ENCODE measurements at regions not wholly inside any gene's neighbourhood (a gene's known extent, or its start where the extent isn't known, plus 50 kb on each side); places are given as distances from the start of the nearest gene placed in this dataset.

DNA sequence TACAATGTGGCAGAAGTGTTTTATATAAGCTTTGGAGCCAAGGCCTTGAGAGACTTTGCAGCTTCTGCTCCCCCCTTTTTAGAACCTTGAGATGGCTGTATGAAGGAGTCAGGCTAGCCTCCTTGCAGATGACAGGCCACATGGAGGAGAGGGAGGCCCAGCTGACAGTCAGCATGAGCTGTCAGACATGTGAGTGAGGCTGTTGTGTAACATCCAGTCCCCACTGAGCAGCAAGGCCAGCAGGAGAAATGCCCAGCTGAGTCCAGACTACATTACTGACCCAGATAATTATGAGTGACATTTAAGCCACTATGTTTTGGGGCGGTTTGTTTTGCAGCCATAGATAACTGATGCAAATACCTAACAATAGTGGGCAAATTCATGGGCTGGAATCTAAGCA lies 515.3 kb upstream of the ARX start:
- no peaks in the 10 kb centered on the region for H3K27me3 Mint-ChIP-seq
- ChIA-PET POLR2A (no interaction called here), CTCF (no interaction called here)
- H3K9me3 Mint-ChIP-seq, result peaks cover 0 to 6% (median 0%) of the 10 kb centered on the region in 11 donors
- Histone ChIP-seq H3K4me1 (ENCODE audit: control insufficient read depth in 2 of 2, insufficient read depth in 2 of 2, low read length in 2 of 2) (no peaks in the 10 kb centered on the region), H3K27me3 (ENCODE audit: control insufficient read depth in 2 of 2, insufficient read depth in 2 of 2, low read length in 2 of 2) (no peaks in the 10 kb centered on the region), H3K4me3 (ENCODE audit: low read length) (no peak overlapping the region), H3K36me3 (ENCODE audit: control insufficient read depth in 2 of 3, insufficient read depth in 3 of 3, low read length in 3 of 3) (no peaks in the 10 kb centered on the region), H3K27ac (ENCODE audit: low read depth, low read length) (no peak overlapping the region), H3K9me3 (ENCODE audit: control insufficient read depth in 2 of 3, low read length in 3 of 3) (no peaks in the 10 kb centered on the region)
- no peak for DNase-seq
- H3K4me3 Mint-ChIP-seq, result no peak overlapping the region
- no peaks in the 10 kb centered on the region for H3K36me3 Mint-ChIP-seq
- ATAC-seq, result no peak
- H3K4me1 Mint-ChIP-seq, result no peaks in the 10 kb centered on the region
- H3K27ac Mint-ChIP-seq, result no peak overlapping the region
- intact Hi-C loops (cut with micrococcal nuclease), result no loop called here

GRCh38 chrX:25534091-25534490 lies 518.3 kb upstream of the ARX start:
- H3K4me1 ChIP-seq (ENCODE audit: control insufficient read depth in 2 of 2, insufficient read depth in 2 of 2, low read length in 2 of 2), result no peaks in the 10 kb centered on the region
- no peak for ATAC-seq
- H3K27me3 ChIP-seq (ENCODE audit: control insufficient read depth in 2 of 2, insufficient read depth in 2 of 2, low read length in 2 of 2), result no peaks in the 10 kb centered on the region
- POLR2A ChIA-PET, result no interaction called here
- DNase-seq, result no peak
- CTCF ChIA-PET, result no interaction called here
- Mint-ChIP-seq H3K4me3 (no peak overlapping the region), H3K27ac (no peak overlapping the region), H3K36me3 (no peaks in the 10 kb centered on the region), H3K4me1 (no peaks in the 10 kb centered on the region), H3K27me3 (no peaks in the 10 kb centered on the region), H3K9me3 (peaks cover 0 to 6% (median 0%) of the 10 kb centered on the region in 11 donors)
- H3K9me3 ChIP-seq (ENCODE audit: control insufficient read depth in 2 of 3, low read length in 3 of 3), result no peaks in the 10 kb centered on the region
- intact Hi-C loops (cut with micrococcal nuclease), result no loop called here
- H3K27ac ChIP-seq (ENCODE audit: low read depth, low read length), result no peak overlapping the region
- no peaks in the 10 kb centered on the region for H3K36me3 ChIP-seq (ENCODE audit: control insufficient read depth in 2 of 3, insufficient read depth in 3 of 3, low read length in 3 of 3)
- H3K4me3 ChIP-seq (ENCODE audit: low read length), result no peak overlapping the region

GRCh38 chrX:25536307-25536970 lies 520.7 kb upstream of the ARX start:
- no peaks in the 10 kb centered on the region for H3K4me1 Mint-ChIP-seq
- POLR2A ChIA-PET, result no interaction called here
- H3K27ac ChIP-seq (ENCODE audit: low read depth, low read length), result no peak overlapping the region
- no peak for ATAC-seq
- no peak overlapping the region for H3K4me3 ChIP-seq (ENCODE audit: low read length)
- intact Hi-C loops (cut with micrococcal nuclease), result no loop called here
- H3K4me3 Mint-ChIP-seq, result no peak overlapping the region
- peaks cover 0 to 6% (median 0%) of the 10 kb centered on the region in 11 donors for H3K9me3 Mint-ChIP-seq
- H3K27ac Mint-ChIP-seq, result no peak overlapping the region
- DNase-seq, result no peak
- H3K27me3 ChIP-seq (ENCODE audit: control insufficient read depth in 2 of 2, insufficient read depth in 2 of 2, low read length in 2 of 2), result no peaks in the 10 kb centered on the region
- H3K4me1 ChIP-seq (ENCODE audit: control insufficient read depth in 2 of 2, insufficient read depth in 2 of 2, low read length in 2 of 2), result no peaks in the 10 kb centered on the region
- no peaks in the 10 kb centered on the region for H3K9me3 ChIP-seq (ENCODE audit: control insufficient read depth in 2 of 3, low read length in 3 of 3)
- CTCF ChIA-PET, result no interaction called here
- no peaks in the 10 kb centered on the region for H3K36me3 ChIP-seq (ENCODE audit: control insufficient read depth in 2 of 3, insufficient read depth in 3 of 3, low read length in 3 of 3)
- H3K27me3 Mint-ChIP-seq, result no peaks in the 10 kb centered on the region
- no peaks in the 10 kb centered on the region for H3K36me3 Mint-ChIP-seq

- H3K27ac ChIP-seq (ENCODE audit: low read depth, low read length), result no peak overlapping the region
- Mint-ChIP-seq H3K27ac (no peak overlapping the region), H3K4me3 (no peak overlapping the region), H3K4me1 (no peaks in the 10 kb centered on the region), H3K27me3 (no peaks in the 10 kb centered on the region), H3K36me3 (no peaks in the 10 kb centered on the region), H3K9me3 (peaks cover 0 to 5% (median 0%) of the 10 kb centered on the region in 11 donors)
- ChIA-PET POLR2A (no interaction called here), CTCF (no interaction called here)
- intact Hi-C loops (cut with micrococcal nuclease), result no loop called here
- H3K4me3 ChIP-seq (ENCODE audit: low read length), result no peak overlapping the region
- DNase-seq (no peak), ATAC-seq (no peak)
- no peaks in the 10 kb centered on the region for H3K36me3 ChIP-seq (ENCODE audit: control insufficient read depth in 2 of 3, insufficient read depth in 3 of 3, low read length in 3 of 3)
- H3K27me3 ChIP-seq (ENCODE audit: control insufficient read depth in 2 of 2, insufficient read depth in 2 of 2, low read length in 2 of 2), result no peaks in the 10 kb centered on the region
- H3K4me1 ChIP-seq (ENCODE audit: control insufficient read depth in 2 of 2, insufficient read depth in 2 of 2, low read length in 2 of 2), result no peaks in the 10 kb centered on the region
- no peaks in the 10 kb centered on the region for H3K9me3 ChIP-seq (ENCODE audit: control insufficient read depth in 2 of 3, low read length in 3 of 3)
Observed at GRCh38 chrX:25537699-25538098, 521.9 kb upstream of the ARX start.

GRCh38 chrX:25544641-25545040 lies 528.9 kb upstream of the ARX start:
- no peaks in the 10 kb centered on the region for H3K36me3 Mint-ChIP-seq
- no peaks in the 10 kb centered on the region for H3K4me1 Mint-ChIP-seq
- H3K9me3 Mint-ChIP-seq, result peaks cover 0 to 5% (median 0%) of the 10 kb centered on the region in 11 donors
- no peaks in the 10 kb centered on the region for H3K27me3 Mint-ChIP-seq
- Histone ChIP-seq H3K4me3 (ENCODE audit: low read length) (no peak overlapping the region), H3K27ac (ENCODE audit: low read depth, low read length) (no peak overlapping the region), H3K27me3 (ENCODE audit: control insufficient read depth in 2 of 2, insufficient read depth in 2 of 2, low read length in 2 of 2) (no peaks in the 10 kb centered on the region), H3K9me3 (ENCODE audit: control insufficient read depth in 2 of 3, low read length in 3 of 3) (no peaks in the 10 kb centered on the region), H3K4me1 (ENCODE audit: control insufficient read depth in 2 of 2, insufficient read depth in 2 of 2, low read length in 2 of 2) (no peaks in the 10 kb centered on the region), H3K36me3 (ENCODE audit: control insufficient read depth in 2 of 3, insufficient read depth in 3 of 3, low read length in 3 of 3) (no peaks in the 10 kb centered on the region)
- ATAC-seq (no peak), DNase-seq (no peak)
- ChIA-PET CTCF (no interaction called here), POLR2A (no interaction called here)
- intact Hi-C loops (cut with micrococcal nuclease), result no loop called here
- no peak overlapping the region for H3K4me3 Mint-ChIP-seq
- H3K27ac Mint-ChIP-seq, result no peak overlapping the region

- Histone ChIP-seq H3K36me3 (ENCODE audit: control insufficient read depth in 2 of 3, insufficient read depth in 3 of 3, low read length in 3 of 3) (no peaks in the 10 kb centered on the region), H3K27ac (ENCODE audit: low read depth, low read length) (no peak overlapping the region), H3K27me3 (ENCODE audit: control insufficient read depth in 2 of 2, insufficient read depth in 2 of 2, low read length in 2 of 2) (no peaks in the 10 kb centered on the region), H3K4me3 (ENCODE audit: low read length) (no peak overlapping the region), H3K4me1 (ENCODE audit: control insufficient read depth in 2 of 2, insufficient read depth in 2 of 2, low read length in 2 of 2) (no peaks in the 10 kb centered on the region), H3K9me3 (ENCODE audit: control insufficient read depth in 2 of 3, low read length in 3 of 3) (no peaks in the 10 kb centered on the region)
- CTCF ChIA-PET, result no interaction called here
- H3K27ac Mint-ChIP-seq, result no peak overlapping the region
- POLR2A ChIA-PET, result no interaction called here
- ATAC-seq, result no peak
- peaks cover 0 to 4% (median 0%) of the 10 kb centered on the region in 11 donors for H3K9me3 Mint-ChIP-seq
- H3K4me3 Mint-ChIP-seq, result no peak overlapping the region
- DNase-seq, result no peak
- H3K27me3 Mint-ChIP-seq, result no peaks in the 10 kb centered on the region
- intact Hi-C loops (cut with micrococcal nuclease), result no loop called here
- H3K4me1 Mint-ChIP-seq, result no peaks in the 10 kb centered on the region
- H3K36me3 Mint-ChIP-seq, result no peaks in the 10 kb centered on the region
Observed at GRCh38 chrX:25548811-25549210, 533.0 kb upstream of the ARX start.

DNA sequence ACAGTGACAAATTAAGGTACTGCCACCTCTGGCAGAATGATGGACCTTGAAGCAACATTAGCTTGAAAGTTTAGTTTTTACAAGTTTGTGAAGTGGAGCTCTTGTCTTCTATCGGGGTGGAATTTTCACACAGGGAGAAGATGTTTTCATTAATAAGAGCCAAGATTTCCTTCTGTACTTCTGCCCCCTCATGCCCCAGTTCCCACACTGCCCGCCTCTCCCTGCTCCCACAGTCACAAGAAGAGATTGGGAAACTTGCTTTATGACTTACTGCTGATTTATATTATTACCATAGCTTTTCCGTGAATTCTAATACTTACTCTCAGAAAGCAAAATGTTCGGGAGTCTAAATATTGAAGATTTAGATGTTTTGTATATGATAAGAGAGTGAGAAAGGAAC lies 539.8 kb upstream of the ARX start:
- Histone ChIP-seq H3K4me1 (ENCODE audit: control insufficient read depth in 2 of 2, insufficient read depth in 2 of 2, low read length in 2 of 2) (no peaks in the 10 kb centered on the region), H3K4me3 (ENCODE audit: low read length) (no peak overlapping the region), H3K9me3 (ENCODE audit: control insufficient read depth in 2 of 3, low read length in 3 of 3) (no peaks in the 10 kb centered on the region), H3K27me3 (ENCODE audit: control insufficient read depth in 2 of 2, insufficient read depth in 2 of 2, low read length in 2 of 2) (no peaks in the 10 kb centered on the region), H3K36me3 (ENCODE audit: control insufficient read depth in 2 of 3, insufficient read depth in 3 of 3, low read length in 3 of 3) (no peaks in the 10 kb centered on the region), H3K27ac (ENCODE audit: low read depth, low read length) (no peak overlapping the region)
- ChIA-PET CTCF (no interaction called here), POLR2A (no interaction called here)
- ATAC-seq, result no peak
- peak overlapping the region in 1 of 9 donors; percentile 18 for H3K27ac Mint-ChIP-seq
- no peaks in the 10 kb centered on the region for H3K27me3 Mint-ChIP-seq
- intact Hi-C loops (cut with micrococcal nuclease), result no loop called here
- no peaks in the 10 kb centered on the region for H3K4me1 Mint-ChIP-seq
- no peak overlapping the region for H3K4me3 Mint-ChIP-seq
- no peaks in the 10 kb centered on the region for H3K36me3 Mint-ChIP-seq
- H3K9me3 Mint-ChIP-seq, result peaks cover 0 to 2% (median 0%) of the 10 kb centered on the region in 11 donors
- no peak for DNase-seq

Data from naive thymus-derived CD4-positive, alpha-beta T cell (primary cell).